ENCODE measurements at regions not wholly inside any gene's neighbourhood (a gene's known extent, or its start where the extent isn't known, plus 50 kb on each side); places are given as distances from the start of the nearest gene placed in this dataset.

DNA sequence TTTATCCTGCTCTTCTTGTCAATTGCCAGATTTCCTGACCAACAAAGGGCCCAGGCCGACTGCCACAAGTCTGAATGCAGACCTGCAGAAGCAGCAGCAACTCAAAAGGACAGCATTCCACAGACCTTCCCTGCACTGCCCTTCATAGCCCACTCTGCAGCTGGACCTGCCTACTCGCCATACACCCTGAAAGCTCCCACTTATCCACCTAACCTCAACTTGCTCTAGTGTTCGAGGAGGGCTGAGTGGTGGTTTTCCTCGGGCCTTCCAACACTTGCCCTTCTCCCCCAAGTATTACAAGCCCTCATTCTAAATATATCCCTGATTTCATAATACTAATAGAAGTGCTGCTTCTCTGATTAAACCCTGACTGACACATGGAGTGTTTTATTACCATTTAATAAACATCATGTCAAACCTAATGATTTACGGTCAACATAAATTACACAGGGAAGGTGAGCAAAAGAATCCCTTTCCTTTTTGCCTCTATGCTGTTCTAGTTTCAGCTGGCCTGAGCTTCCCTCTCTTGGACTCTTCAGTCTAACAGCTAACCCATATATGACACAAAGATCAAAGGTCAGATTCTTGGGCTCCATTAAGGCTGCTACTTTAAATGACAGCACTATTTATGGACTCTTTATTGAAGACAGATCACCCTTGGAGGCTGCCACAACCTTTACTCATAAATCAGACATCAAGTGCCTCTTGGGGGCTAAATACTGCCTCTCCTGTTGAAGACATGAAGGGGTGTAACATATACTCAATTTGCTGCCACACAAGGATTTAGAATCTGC lies 1546.9 kb upstream of the TMEM132C start:
- H3K9ac ChIP-seq (replicated peaks; ENCODE audit: extremely low read depth, insufficient read depth, low read length), result no peak overlapping the region
- H2AFZ ChIP-seq (ENCODE audit: low read depth, low read length), result no peak overlapping the region
- H3K9me1 ChIP-seq (replicated peaks; ENCODE audit: control insufficient read depth, extremely low read depth, insufficient read depth, low read length), result no peaks in the 10 kb centered on the region
- dilution Hi-C loops (cut with MboI; ENCODE audit: extremely low pct_ligation_motif_present, low sequenced_read_pairs), result no loop called here
- H3K27me3 ChIP-seq (ENCODE audit: control insufficient read depth in 2 of 2, insufficient read depth in 2 of 2, low read length in 2 of 2), result no peaks in the 10 kb centered on the region
- H3K4me1 ChIP-seq (ENCODE audit: control insufficient read depth, extremely low read depth, insufficient read depth, low read length), result no peaks in the 10 kb centered on the region
- H3K9me3 ChIP-seq (replicated peaks; ENCODE audit: control insufficient read depth, insufficient read depth, low read length), result no peaks in the 10 kb centered on the region
- DNase-seq (ENCODE audit: low read depth, low spot score), result no peak
- H4K20me1 ChIP-seq (replicated peaks; ENCODE audit: control insufficient read depth, extremely low read depth, insufficient read depth, low read length), result no peaks in the 10 kb centered on the region
- CTCF ChIA-PET, result no interaction called here
- intact Hi-C loops (cut with micrococcal nuclease), result no loop called here
- H3K79me2 ChIP-seq (ENCODE audit: control insufficient read depth, insufficient read depth, low read length), result no peaks in the 10 kb centered on the region
- no peak overlapping the region for H3K4me2 ChIP-seq (ENCODE audit: insufficient read depth, low read length)
- TF ChIP-seq GATA2 (IDR thresholded peaks at IDR 0.05; ENCODE audit: insufficient read depth, insufficient read length, low read depth, low read length) (no peak), EZH2 (IDR thresholded peaks at IDR 0.05; ENCODE audit: borderline replicate concordance, low read depth, low read length, severe bottlenecking) (no peak), JUN (IDR thresholded peaks at IDR 0.05; ENCODE audit: borderline replicate concordance, insufficient read depth, insufficient read length, low read depth) (no peak), POLR2A (IDR thresholded peaks at IDR 0.05; ENCODE audit: low read depth, low read length) (no peak), POLR2AphosphoS5 (IDR thresholded peaks at IDR 0.05; ENCODE audit: insufficient read depth, low read depth, low read length) (no peak), FOS (IDR thresholded peaks at IDR 0.05; ENCODE audit: borderline replicate concordance, insufficient read depth, low read length) (no peak), MYC (IDR thresholded peaks at IDR 0.05; ENCODE audit: low read depth, low read length) (no peak)
- TF ChIP-seq, protein P1, sequence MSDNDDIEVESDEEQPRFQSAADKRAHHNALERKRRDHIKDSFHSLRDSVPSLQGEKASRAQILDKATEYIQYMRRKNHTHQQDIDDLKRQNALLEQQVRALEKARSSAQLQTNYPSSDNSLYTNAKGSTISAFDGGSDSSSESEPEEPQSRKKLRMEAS (IDR thresholded peaks at IDR 0.05; ENCODE audit: insufficient read depth, insufficient read length), result no peak
- TF ChIP-seq, protein P2, sequence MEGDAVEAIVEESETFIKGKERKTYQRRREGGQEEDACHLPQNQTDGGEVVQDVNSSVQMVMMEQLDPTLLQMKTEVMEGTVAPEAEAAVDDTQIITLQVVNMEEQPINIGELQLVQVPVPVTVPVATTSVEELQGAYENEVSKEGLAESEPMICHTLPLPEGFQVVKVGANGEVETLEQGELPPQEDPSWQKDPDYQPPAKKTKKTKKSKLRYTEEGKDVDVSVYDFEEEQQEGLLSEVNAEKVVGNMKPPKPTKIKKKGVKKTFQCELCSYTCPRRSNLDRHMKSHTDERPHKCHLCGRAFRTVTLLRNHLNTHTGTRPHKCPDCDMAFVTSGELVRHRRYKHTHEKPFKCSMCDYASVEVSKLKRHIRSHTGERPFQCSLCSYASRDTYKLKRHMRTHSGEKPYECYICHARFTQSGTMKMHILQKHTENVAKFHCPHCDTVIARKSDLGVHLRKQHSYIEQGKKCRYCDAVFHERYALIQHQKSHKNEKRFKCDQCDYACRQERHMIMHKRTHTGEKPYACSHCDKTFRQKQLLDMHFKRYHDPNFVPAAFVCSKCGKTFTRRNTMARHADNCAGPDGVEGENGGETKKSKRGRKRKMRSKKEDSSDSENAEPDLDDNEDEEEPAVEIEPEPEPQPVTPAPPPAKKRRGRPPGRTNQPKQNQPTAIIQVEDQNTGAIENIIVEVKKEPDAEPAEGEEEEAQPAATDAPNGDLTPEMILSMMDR (IDR thresholded peaks at IDR 0.05; ENCODE audit: extremely low read depth in 1 of 2, insufficient read depth in 1 of 2, low read depth in 1 of 2, low read length in 2 of 2), result no peak
- POLR2A ChIA-PET, result no interaction called here
- BruUV-seq (replicated peaks), result no TSS peak
- H3K27ac ChIP-seq (ENCODE audit: insufficient read depth, low read depth, low read length), result no peak overlapping the region
- no peak for FAIRE-seq
- no peak overlapping the region for H3K4me3 ChIP-seq (replicated peaks in 1 of 3; ENCODE audit: insufficient read depth in 1 of 3, low read depth in 1 of 3, low read length in 3 of 3)
- H3K36me3 ChIP-seq (ENCODE audit: control insufficient read depth in 2 of 2, extremely low read depth in 1 of 2, insufficient read depth in 2 of 2, low read length in 2 of 2), result no peaks in the 10 kb centered on the region

All from endothelial cell of umbilical vein (primary cell).